RPMI8226 (cell line): ENCODE measurements at regions not wholly inside any gene's neighbourhood (a gene's known extent, or its start where the extent isn't known, plus 50 kb on each side); places are given as distances from the start of the nearest gene placed in this dataset.
"Not testable (repeated sequence)": the region's sequence is repeated elsewhere in the genome, so short reads cannot be mapped to it uniquely, and the experiment has no call there.

ENCODE experiments used
- DNase-seq: peaks from one replicate; pipeline ENCODE4 v3.0.0-alpha.2; 2015

DNA sequence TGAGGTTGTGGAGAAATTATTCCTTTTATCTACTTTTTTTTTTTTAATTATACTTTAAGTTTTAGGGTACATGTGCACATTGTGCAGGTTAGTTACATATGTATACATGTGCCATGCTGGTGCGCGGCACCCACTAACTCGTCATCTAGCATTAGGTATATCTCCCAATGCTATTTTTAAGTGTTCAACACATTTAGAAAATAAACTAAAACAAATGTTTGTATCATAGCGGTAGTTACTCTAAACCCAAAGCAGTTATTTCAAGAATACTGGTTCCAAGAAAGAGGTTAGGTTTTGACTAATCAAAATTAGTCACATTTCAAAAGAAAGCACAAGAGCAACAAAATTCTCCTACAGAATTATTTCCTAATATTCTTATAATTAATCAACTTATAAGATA is 119.5 kb upstream of the SEM1 start:
- not testable (repeated sequence) for DNase-seq

DNA sequence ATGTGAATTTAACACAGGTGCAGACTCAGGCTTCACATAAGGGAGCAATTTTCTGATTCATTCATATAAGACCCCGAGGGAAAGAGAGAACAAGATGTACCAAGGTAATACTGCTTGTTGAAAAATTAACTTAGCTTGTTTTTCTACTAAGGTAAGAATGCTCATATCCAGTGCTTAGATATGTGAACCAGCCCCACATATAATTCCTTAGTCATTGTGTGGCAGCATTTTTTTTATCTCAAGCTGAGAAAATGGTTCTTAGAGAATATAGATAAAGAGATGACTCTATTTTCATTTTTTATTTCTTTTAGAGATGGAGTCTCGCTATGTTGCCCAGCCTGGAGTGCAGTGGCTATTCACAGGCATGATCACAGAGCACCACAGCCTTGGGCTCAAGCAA is 121.8 kb upstream of the SEM1 start:
- no peak for DNase-seq

DNA sequence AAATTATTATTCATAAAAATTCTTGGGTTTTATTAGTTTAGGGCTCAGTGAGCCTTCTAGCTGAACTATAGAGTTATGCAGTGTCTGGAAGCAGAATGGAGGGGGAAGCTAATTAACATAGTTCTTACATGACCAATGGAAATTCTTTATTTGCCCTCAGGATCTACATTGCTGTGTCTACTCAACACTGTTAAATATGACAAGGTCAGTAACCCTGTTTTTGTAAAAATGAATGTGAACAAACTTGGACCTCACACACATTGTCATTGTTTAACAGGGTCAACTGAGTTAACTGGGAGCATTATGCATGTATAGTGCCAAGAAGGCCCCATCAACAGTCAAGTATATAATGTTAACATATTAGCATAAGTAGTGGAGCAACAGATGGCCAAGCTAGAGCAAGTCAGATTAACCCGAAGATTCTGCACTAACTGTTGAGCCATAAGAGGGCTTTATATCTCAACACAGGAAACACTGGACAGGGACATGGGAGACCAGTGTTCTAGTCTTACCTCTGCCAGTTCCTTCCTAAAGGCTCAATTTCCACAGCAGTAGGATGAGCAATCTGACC is 122.5 kb upstream of the SEM1 start:
- DNase-seq, result no peak

DNA sequence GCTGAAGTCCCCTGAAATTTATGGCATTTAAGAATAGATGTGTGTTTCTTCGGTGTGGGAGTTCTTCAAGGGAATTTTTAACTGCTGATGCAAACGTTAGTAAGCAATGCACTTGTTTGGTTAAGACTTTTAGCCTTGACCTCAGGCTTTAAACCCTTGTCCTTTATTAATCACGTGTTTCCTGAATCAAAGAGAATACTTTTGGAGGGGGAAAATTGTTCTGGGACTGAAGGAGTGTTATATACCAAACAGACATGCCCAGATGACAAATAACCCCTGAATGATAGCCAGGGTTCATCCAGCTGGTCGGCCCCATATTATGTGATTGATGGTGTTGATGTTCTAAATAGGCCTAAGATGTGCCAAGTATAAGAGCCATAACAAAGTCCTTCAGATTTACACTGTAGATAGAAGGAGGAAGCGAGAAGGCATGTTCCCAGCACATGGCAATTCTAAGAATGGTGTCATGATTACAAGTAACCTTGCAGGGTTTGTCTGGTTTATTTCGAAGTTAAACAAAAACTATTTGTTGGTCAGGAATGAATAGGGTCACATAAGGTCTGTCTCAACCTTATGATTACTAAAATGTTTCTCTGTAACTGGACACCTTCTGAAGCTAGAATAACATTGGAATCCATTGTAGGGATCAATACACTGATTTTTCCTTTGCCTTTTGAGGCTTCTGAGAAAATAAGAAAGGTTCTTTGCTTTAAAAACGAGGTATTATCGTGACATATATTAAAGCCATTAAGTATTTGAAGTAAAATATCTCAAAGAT is 124.2 kb upstream of the SEM1 start:
- no peak for DNase-seq

DNA sequence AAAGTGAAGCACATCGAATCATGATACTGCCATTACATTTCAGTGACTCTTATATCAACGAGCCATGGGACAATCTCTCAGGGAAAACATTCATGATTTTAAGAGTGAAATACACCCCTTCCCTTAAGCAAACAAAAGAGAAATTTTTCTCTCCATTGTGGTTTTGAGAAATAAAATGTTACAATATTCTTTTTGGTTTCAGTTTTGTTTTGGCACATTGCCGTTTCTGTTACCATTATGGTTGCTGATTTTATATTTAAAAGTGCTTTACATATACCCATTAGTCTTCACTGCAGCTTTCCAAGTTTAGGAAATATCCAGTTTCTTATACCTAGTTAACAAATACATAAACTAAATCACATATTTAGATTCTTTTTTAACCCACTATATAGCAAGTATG is 126.8 kb upstream of the SEM1 start:
- DNase-seq, result peak; percentile 21

DNA sequence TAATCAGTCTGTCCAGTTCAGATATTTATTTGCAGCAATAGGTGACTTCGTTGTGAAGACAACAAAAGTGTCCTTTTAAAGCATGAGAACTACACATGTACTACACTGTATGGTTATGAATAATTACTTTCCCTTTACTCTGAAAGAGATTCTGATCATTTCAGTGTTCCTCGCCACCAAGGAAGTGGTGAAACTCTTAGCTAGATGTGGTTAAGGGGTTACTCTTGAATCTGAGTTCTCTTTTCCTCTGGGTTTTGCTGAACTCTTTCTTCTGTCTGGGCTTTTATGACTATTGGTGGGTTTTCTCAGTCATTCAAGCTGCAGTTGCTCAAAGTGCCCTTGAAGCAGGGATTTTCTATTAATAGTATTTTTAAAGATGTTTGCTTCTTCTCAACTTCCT is 127.9 kb upstream of the SEM1 start:
- DNase-seq, result no peak

DNA sequence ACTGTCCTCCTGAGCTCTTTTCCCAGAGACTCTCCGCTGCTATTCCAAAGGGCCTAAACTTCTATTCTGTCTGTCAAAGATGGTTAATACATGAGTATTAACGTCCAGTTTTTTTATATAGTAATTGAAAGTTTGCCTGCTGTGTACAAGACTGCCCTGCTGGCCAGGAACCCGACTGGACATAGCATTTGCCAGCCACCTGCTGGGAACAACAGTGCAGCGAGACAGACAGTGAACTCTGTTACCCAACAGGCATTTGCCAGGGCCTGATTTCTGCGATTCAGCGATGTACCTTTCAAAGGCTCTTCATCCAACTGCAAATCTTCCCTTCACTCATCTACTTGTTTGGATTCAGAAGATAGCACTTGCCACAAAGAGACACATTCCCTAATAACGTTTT is 128.8 kb upstream of the SEM1 start:
- no peak for DNase-seq

DNA sequence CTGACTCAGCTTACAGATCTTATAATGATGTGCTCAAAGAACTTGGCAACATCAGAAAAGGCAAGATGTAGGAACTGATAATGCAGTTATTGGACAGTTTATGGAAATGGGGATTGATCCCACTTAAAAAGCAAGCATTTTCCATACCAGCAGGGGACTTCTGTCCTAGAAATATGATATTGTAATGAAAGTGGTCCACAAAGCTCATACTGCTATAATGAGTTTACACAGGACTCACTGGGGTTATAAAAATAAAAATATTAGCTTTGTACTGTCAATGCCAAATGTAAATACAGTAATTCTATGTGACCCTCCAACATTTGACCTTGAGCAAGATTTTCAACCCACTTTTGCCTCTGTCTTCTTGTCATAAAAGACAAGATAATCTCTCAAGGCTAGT is 145.5 kb upstream of the SEM1 start:
- no peak for DNase-seq

DNA sequence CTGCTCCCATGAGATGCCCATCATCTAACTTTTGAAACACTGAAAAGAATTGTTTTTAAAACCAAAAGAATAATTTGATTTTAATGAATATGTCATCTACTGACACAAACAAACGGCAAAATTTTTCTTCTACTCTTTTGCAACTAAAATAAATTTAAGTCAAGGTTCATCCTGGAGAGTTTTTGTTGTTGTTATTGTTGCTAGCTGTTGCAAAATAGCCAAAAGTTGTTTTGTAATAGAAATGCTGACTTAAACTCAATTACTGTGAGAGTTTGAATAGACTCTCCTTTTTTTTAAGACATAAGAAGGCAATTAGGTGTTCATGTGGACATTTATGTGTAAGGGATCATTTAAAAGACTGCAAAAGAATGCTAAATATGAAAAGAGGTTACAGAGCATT is 146.0 kb upstream of the SEM1 start:
- DNase-seq, result no peak

DNA sequence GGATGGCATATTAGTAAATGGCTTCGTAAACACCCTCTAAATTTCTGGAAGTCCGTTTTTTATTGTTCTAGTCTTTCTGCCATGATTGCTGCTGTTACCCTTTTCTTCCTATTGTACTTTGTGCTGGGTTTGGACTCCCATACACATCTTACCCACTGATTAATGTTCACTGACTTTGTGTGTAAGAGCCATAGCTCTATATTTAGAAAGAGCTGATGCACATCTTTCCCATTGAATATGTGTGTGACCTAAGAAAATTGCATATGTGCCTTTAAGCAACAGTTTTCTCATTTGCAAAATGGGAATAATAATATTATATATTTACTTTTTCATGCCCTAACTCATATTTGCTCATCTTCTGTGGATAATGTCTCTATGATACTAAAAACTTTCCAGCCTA is 135.8 kb upstream of the DLX6 start:
- no peak for DNase-seq

DNA sequence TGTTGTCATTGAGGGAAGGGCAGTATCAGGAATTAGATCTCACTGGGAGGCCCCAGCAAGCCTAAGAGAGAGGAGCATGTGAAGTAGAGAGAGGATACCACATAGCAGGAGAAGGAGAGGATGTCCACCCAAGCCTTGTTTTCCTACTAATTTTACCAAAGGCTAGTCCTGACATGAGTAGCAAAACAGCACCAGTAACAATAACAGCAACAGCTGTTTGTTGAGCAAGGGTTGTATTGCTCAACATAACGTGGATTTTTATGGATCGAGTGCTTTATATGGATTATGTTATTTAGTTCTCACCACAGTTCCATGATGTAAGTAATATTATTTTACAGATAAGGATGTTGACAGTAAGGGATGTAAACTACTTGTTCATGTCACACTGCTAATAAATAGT is 135.2 kb upstream of the DLX6 start:
- DNase-seq, result no peak

DNA sequence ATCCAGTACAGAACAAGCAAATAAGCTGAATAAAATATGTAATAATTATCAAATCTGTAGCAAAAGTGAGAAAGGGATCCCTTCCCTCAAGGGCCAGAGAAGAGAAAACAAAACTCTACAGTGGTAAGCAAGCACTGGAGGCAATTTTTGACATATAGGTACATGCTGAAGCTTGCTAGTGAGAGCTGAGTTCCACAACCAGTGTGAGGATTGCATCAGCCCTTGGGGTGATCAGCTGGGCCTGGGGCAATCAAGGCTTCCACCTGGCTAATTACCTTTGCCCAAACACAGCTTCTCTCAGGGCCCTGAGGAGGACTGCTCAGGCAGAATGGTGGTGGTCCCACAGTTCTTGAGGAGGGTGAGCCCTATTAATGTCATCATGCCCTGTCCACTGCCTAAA is 134.4 kb upstream of the DLX6 start:
- DNase-seq, result no peak

DNA sequence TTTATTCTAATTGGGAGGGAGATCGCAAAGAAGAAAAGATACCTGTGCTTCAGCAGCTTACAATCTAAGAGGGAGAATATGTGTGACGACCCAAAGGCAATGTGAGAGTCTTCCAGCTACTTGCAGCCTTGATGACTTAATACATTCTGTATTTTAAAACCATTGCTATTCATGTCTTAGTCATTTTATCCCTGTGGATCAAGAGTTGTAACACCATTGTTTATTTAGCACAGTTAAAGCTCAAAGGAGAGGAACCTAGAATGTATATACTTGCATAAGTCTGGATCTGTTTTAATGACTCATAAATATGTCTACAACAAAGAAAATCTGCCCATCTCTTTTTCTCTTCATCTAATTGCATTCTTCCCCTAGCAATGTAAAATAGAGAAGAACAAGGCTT is 117.9 kb upstream of the DLX6 start:
- DNase-seq, result no peak

DNA sequence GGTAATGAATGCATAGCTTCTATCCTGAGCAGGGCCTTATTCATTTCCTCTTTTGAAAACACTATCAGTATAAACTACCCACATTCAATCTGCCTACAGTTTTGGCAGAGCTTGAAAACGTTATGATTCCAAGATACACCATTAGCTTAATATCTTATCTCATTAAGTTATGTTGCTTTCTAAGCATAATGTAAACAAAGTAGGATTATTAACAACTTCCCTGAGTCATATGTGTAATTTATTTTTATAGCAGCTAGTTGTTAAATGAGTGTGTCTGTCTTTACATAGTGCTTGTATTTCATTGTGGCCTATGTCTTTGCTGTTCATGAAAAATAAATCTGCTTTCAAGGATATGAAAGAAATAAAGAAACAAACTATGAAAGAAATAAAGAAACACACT is 106.2 kb upstream of the DLX6 start:
- DNase-seq, result no peak

DNA sequence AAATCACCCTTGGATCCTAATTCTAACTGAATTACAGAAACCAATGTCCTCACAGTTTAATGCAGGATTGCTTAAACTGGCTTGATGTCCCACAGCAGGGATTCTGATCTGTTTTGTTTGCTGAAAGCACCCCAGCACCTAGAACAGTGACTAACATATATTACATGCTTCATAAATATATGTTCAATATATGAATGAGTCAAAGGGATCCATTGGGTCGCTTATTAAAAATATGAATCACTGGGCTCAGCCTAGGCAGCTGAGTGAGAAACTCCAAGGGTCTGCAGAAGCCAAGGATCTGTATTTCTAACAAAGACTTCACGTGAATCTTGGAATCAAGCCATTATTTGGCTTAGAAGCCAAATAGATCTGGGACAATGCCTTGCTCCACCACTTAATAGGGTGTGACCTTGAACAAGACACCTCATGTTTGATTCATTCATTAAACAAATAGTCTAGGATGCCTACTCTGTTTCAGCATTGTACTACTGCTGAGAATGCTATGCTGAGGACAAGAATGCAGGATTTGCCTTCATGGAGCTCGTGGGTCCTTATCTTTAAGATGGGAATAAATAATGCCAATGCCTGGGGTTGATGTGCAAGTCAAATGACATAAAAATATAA is 103.4 kb upstream of the DLX6 start:
- DNase-seq, result no peak

DNA sequence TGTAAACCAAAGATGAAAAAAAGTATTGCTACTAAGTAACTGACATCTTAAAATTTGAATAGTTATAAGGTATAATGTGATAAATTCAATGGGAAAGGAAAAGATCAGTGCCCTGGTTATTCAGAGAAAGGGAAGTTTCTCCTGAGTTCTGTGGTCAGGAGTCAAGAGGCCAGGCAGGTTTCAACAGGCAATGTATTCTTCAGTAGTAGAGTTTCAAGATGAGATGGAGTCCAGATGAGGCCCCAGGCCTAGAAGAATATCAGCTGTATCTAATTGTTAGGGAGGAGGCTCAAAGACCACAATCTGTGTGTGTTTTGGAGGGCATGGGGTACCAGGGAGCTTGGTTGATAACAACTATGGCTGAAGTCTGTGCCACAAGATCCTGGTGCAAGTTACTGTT is 101.4 kb upstream of the DLX6 start:
- no peak for DNase-seq

DNA sequence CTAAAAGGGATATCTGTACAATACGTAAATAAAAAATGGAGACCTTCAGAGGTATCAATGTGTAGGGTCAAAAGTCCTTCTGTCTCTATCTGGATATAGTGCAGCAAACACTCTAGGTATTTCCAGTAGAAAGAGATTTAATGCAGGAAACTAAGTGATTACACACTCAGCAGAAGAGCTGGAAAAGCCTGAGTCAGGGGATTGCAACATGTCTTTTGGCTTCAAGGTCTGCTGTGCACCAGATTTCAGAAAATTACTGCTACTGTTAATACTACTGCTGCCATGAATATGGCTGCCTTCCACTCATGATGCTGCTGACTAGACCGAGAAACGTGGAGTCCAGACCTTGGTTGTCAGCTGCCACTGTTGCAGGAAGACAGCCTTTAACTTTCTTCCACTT is 94.9 kb upstream of the DLX6 start:
- no peak for DNase-seq

DNA sequence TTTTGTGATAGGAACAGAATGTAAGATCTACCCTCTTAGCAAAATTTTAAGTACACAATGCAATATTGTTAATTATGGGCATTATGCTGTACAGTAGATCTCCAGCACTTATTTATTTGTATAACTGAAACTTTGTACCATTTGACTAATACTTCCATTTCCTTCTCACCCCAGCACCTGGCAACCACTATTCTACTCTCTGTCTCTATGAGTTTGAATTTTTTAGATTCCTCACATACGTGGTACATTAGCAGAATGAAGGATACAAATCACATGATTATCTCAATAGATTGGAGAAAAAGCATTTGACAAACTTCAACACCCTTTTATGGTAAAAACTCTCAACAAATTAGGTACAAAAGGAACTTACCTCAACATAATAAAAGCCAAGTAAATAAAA is 90.3 kb upstream of the DLX6 start:
- DNase-seq, result no peak

DNA sequence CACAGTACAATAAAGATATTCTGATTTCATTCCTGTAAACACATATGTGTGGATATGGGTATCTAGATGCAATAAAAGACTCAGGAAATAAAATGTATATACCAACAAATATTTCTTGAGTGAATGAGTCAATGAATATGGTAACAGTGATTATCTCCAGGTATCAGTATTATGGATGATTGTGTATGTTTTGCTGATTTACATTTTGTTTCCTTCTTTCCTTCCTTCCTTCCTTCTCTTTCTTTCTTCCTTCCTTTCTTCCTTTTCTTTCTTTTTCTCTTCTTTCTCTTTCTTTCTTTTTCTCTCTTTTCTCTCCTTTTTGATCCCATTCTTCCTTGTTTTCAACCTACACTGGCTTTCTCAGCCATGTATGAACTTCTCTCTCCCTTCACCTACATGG is 85.3 kb upstream of the DLX6 start:
- no peak for DNase-seq

DNA sequence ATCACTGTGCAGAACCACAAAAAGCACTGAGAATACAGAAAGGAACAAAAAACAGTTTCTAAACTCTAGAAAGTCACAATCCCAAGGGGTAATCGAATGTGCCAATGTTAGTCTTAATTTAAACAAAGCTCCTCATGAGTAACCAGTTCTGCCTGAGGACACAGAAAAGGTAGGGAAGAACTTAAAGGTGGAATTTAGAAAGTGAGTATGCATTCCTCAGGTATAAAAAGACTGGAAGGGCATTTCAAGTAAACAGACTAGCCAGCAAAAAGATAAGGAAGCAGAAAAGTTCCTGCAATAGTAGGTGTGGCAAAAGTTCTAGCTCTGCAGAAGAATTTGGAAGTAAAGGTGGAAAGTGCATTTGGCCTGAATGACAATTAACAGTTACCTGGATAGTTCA is 84.6 kb upstream of the DLX6 start:
- DNase-seq, result no peak

DNA sequence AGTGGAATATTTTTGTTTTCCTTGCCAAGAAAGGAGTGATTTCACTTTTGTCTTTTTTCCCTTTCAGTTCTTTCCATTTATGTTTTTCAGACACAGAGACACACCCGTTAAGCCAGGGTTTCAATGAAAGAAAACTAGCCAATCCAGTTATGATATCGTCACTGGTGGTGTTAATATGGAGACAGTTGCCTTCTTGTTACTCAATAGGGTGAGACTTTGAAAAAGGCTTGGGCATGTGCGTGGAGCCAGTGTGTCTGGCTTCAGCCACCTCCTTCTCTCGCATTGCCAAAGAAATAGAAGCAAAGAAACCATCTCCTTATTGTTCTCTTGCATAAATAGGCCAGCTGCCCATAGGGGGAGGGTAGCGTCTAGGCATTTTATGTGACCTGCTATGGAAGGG is 84.1 kb upstream of the DLX6 start:
- no peak for DNase-seq

DNA sequence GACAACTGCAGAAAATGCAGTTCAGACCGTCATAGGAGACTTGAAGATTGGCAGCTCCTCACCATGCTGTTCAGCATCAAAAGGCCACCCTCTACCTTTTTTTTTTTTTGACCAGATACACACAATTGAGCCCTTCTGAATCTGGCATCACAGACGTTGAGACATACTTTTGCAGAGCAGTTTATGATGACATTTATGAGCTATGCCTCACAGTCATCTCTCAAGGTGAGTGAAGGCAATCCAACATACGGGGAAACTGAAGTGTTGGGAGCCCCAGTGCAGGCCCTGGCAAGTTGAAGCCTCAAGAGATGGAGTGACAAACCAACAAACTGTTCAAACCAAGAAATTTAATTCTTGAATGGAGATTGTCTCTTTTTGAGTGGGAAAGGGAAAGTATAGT is 83.6 kb upstream of the DLX6 start:
- DNase-seq, result no peak

DNA sequence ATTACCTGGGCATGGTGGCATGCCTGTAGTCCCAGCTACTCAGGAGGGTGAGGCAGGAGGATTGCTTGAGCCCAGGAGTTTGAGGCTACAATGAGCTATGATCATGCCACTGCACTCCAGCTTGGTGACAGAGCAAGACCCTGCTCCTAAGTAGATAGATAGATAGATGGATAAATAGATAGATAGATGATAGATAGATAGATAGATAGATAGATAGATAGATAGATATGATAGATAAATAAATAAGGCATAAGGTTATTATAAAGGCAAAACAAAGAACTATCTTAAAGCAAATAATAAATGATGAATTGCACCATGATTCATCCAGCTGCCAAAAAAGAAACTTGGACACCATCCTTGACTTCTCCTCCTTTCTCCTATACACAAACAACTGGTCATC is 82.0 kb upstream of the DLX6 start:
- DNase-seq, result not testable (repeated sequence)

DNA sequence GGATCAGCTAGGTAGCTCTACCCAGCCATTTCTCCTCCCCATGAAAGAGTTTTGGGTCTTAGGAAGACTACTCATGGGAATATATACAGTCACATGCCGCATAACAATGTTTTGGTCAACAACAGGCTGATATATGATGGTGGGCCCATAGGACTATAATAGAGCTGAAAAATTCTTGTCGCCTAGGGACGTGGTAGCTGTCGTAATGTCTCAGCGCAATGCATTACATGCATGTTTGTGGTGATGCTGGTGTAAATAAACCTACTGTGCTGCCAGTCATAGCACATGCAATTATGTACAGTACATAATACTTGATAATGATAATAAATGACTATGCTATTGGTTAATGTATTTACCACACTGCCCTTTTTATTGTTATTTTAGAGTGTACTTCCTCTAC is 78.2 kb upstream of the DLX6 start:
- no peak for DNase-seq

DNA sequence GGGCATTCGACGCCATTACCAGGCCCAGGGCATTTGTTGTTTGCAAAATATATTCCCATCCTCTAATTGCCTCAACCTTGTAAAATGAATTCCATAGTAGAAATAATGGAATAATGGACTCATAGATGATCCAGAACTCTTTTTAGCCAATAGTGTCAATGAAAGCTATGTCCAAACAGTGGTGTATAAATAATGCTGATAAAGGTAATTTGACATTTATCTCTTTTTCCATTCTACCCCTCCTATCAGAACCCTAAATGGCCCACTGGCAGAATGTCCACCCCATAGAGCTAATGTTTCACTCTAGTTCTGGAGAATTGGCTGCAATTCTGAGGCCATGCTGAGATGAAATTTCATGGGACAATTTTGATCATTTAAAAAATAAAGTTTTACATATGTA is 76.4 kb upstream of the DLX6 start:
- DNase-seq, result no peak
